ENCODE measurements at regions not wholly inside any gene's neighbourhood (a gene's known extent, or its start where the extent isn't known, plus 50 kb on each side); places are given as distances from the start of the nearest gene placed in this dataset.

GRCh38 chr1:67619080-67619479, 65.9 kb upstream of the GADD45A start:
- no peak for DNase-seq

GRCh38 chr1:67623906-67624305, 61.1 kb upstream of the GADD45A start:
- DNase-seq, result no peak

GRCh38 chr1:67624680-67625079, 60.3 kb upstream of the GADD45A start:
- no peak for DNase-seq

GRCh38 chr1:67626090-67626860, 58.7 kb upstream of the GADD45A start:
- no peak for DNase-seq

- no peak for DNase-seq
Observed at GRCh38 chr1:67626861-67627235, 58.2 kb upstream of the GADD45A start.

GRCh38 chr1:67627336-67627735, 57.7 kb upstream of the GADD45A start:
- DNase-seq, result no peak

- no peak for DNase-seq
Observed at GRCh38 chr1:67627906-67628305, 57.1 kb upstream of the GADD45A start.

DNA sequence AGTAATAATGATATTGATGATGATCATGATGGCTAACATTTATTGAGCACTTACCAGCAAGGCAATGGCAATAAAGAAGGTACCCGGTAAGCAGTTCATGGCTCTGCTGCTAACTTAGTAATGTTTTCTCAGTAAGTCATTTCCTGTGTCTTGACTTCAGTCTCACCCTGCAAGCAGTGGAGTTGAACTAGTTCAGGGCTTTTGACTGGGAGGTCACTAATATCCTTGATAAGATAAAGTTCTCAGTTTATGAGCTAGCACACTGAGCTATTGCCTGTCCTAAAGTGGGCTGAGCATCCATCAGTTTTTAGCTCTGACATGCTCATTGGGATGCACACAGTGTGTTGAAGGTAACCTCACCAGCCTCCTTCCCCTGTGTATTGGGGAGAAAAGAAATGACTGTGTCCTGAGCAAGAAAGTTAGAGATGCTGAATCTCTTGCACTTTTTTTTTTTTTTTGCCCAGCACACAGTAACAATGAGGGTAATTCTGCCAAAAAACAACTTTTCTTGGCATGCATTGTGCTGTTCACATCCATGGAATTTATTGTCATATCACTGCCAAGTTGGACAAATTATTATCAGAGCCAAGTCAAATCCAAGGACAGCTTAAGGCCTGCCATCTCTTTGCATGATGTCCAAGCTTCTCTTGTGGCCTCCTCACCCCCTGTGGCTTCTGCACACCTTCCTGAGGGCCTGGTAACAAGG, 55.5 kb upstream of the GADD45A start:
- no peak for DNase-seq

- DNase-seq, result no peak
Observed at GRCh38 chr1:67630438-67631045, 54.5 kb upstream of the GADD45A start.

- no peak for DNase-seq
Observed at GRCh38 chr1:67632356-67632755, 52.6 kb upstream of the GADD45A start.

DNA sequence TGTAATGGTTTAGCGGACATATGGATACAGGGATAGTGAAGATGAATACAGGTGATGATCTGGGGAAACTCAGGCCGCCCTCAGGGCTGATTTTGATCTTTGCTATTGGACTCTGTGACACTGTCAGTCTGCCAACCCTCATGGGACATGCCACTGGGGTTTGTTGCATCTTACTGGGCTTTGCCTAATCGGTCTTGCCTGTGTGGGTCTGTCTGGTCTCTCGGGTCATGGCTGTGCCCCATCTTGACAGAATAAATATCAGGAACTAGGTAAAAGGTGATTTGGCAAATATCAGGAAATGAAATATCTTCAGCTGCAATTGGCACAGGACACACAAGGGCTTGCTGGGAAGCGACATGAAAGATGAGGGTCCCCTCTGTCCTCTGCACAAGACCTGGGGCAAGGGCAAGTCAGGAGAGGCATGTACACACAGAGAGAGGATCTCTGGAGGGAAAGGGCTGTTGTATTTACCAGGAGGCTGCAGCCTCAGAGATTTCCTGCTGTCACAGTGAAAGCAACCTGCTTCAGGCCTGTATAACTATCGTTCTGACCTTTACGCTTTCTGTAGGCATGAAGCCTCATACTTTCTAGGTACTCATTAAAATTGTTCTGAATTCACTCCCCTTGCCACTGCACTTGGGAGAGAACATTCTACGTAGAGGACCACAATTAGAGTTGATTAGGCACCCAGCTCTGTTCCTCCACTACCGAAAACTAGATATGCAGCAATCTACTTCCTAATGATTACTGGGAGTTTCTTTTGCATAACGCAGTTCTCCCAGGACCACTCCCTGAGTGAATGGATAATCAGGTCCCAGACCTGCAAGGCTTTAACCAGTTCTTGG, 52.0 kb upstream of the GADD45A start:
- no peak for DNase-seq

DNA sequence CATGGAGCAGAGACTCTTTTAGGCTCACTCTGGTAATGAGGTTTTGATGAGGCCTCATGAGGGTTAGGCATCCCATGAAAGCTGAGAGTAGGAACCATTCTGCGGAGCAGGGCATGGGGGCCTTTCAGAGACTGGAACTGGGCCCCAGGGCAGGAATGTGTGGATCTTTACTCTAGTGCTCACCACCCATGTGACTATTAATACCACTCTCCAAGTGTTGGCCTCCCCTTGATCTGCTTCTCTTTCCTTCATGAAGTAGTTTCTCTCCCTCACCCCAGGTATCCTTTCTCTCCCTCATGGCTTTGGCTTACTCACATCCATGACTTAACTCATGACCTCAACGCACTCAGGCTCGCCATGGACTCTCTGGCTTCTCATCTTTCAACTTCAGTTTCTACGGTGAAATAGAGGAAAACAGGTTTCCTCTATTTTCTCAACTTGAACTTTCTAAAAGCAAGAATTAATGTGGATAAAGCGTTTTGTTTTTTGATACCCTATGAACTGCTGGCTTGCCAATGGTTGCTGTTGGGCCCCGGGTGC, 50.5 kb upstream of the GADD45A start:
- no peak for DNase-seq

DNA sequence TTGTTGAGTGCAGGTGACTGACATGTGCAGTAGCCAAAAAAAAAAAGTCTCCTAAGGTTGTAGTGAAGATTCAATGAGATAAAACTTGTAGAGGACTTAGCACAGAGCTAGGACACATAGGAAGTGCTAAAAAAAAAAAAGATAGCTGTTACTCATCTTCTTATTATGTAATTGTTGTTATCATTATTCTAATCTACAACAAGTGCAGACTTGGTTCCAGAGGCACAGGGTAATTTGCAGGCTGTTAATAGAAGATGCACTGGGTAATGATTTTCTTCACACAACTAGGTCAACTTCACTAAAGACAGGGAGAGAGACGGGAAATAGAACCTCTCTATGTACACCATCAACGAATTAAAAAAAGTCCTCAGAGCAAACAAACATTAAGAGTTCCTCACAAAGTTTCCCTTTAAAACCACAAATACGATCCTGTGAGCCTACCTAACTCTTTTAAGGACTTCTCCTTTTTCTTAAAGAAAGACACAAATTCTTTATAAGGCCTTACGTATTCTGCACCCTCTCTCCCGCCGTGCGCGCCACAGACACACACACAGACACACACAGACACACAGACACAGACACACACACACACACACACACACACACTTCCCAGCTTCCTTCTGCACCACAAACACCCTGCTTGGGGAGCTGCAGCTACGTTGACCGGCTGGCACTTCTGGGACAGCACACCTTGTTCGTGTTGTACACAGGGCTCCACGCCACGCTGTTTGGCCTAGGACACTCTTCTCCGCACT, 49.8 kb upstream of the GADD45A start:
- no peak for DNase-seq
